Fibroblast of skin of left biceps (primary cell): ENCODE measurements at regions not wholly inside any gene's neighbourhood (a gene's known extent, or its start where the extent isn't known, plus 50 kb on each side); places are given as distances from the start of the nearest gene placed in this dataset.
"Not testable (repeated sequence)": the region's sequence is repeated elsewhere in the genome, so short reads cannot be mapped to it uniquely, and the experiment has no call there.

Experiments
- DNase-seq, 2 experiments: peaks; one replicate each; pipeline ENCODE4 v3.0.0-alpha.2; 2013; ENCODE audit warnings: low read depth in 2 of 2

GRCh38 chr17:13143001-13143400 lies 125.2 kb upstream of the ELAC2 start:
- DNase-seq, result no peak

GRCh38 chr17:13140750-13141149 lies 122.9 kb upstream of the ELAC2 start:
- no peak for DNase-seq

GRCh38 chr17:13135506-13135905 lies 117.7 kb upstream of the ELAC2 start:
- DNase-seq, result no peak

GRCh38 chr17:13134076-13134475 lies 116.2 kb upstream of the ELAC2 start:
- DNase-seq, result no peak

DNA sequence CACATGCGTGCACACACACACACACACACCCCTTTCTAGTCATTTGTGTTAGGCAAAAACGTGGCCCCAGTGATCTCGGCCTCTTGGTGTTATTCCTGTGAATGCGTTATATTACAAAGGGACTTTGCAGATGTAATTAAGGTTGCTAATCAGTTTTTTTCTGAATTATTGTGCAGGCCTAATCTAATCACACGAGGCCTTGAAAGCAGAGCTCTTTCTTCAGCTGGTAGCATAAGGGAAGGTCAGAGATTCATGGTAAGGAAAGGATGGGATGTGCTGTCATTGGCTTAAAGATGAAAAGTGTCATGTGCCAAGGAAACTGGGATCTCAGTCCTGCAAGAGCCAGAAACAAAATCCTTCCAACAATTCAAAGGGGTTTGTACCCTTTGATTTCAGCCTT lies 113.4 kb upstream of the ELAC2 start:
- DNase-seq, result no peak

- no peak for DNase-seq
Measured at GRCh38 chr17:13129356-13129755, 111.5 kb upstream of the ELAC2 start.

GRCh38 chr17:13128676-13129075 lies 110.8 kb upstream of the ELAC2 start:
- no peak for DNase-seq

DNA sequence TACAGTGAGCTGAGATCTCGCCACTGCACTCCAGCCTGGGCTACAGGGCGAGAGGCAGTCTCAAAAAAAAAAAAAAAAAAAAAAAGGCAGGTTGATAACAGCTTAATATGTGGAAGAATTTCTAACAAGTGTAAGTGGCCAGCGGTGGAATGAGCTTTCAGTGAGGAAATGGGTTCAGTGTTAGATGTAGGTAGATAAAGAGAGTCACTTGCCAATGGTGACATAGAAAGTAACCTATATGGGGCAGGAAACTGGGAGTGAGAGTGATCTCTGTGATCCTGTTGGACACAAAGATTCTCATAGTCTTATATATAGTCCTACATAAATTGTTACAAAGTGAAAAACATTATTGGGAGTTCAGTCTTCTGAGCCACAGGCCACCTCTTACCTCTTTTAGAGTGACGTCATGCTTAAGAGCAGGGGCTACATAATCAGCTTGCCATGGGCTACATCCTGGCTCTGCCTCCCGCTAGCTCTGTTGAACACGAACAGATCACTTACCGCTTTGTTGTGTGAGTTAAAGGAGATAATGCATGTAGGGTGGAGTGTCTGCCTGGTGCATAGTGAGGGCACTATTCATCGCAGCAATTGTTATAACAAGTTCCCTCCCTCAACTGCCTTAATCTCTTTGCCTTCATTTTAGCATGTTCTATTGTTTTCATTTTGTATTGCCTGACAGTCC lies 110.2 kb upstream of the ELAC2 start:
- DNase-seq, result no peak

- DNase-seq, result no peak
Measured at GRCh38 chr17:13120864-13121263, 103.0 kb upstream of the ELAC2 start.

DNA sequence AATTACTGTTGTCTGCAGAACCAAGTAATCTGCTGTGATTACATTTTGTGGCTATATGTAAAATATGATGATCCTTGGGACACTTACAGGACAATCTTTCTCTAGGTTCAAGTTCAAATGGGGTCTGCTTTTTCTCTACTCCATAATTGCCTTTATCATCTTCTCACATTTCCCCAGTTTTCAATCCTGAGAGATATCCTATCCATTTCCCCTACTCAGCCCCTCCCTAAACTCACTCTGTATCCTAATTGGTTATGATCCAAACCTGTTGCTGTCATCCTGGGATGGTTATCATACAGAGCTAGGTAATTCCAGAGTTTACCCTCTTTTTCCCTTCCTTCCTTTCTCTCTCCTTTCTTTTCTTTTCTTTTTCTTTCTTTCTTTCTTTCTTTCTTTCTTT lies 100.5 kb upstream of the ELAC2 start:
- DNase-seq, result no peak

- no peak for DNase-seq
Measured at GRCh38 chr17:13117616-13118015, 99.8 kb upstream of the ELAC2 start.

DNA sequence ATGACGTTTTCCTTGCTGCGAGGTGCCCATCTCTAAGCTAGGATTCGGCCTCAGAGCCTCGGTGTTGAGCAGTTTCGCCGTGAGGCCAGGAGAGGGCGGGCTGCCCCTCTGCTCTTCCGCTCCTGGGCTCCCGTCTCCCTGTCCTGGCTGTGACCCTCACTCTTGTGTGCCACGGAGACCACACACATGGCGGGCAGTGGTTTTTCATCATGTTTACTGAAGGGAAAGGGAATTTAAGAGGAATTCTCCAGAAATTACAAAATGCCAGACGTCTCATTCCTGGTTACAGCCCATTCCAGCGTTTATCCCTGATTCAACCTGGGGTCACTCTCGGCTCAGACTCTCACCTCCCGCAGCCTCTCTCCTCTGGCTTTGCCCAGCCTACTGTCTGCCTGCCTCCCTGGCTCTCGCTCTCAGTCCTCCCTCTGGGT lies 96.8 kb upstream of the ELAC2 start:
- DNase-seq, result peak; percentile 89 to 91

DNA sequence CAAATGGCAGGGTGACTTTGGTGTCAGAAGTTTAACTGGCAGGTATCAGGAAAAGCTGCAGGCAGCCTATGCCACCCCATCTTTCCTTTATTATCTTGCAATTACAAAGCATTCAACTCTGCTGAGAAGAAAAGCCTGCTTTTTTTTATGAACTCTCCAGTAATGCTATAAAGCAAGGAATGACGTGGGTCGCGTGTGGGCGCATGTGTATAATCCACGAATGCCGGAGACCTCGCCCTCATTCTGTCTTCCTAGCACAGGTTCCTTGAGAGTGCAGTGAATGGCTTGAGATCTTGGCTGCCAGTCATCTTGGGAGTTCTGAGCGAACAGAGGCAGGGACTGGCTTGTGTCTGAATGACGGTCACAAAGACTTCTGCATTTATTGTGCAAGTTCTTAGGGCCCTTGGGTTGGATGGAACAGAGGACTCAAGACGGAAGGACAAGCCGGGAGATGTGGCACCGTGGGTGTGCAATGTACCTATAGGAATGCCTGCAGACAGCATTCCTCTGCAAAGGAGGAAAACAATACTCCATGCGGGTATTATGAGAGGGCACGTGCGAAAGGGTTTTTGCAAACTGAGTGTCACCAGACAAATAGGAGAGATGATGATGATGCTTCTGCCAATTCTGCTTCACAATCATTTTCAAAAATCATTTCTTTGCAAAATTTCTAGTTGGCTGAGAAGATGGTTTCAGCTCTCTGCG lies 96.1 kb upstream of the ELAC2 start:
- no peak for DNase-seq

- DNase-seq, result peak in 1 of 2 experiments; percentile 8
Measured at GRCh38 chr17:13107676-13108235, 89.9 kb upstream of the ELAC2 start.

DNA sequence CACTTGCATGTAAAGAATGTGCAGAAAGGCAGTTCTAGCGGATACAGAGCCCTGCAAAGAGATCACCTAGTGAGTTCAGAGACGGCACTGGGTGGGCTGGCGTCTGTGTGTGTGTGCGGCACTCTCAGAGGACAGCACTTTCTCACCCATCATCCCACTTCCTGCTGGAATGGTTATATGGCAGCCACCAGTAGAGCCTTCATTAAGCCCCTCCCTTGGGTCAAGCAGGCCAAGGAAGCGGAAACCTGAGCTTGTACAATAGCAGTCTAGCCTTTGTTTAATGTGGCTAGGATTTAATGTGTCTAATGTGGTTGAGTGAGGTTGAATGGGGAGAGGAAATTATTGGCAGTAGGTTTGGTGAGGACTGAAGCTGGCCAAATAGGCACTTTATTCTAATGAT lies 88.3 kb upstream of the ELAC2 start:
- DNase-seq, result no peak

DNA sequence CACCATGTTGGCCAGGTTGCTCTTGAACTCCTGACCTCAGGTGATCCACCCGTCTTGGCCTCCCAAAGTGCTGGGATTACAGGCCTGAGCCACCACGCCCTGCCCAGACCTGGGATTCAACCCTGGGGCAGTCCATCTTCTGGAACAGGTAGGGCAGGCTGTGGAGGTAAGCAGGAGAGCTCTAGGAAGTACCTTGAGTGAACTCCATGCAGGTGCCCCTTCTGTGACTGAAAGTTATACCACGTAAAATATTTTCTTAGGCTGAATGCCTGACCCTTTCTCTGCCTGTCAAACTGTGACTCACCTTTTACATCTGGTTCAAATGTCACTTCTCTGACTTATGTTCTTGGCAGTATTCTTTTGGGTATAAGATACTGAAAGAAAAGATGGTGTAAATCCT lies 86.7 kb upstream of the ELAC2 start:
- DNase-seq, result no peak

DNA sequence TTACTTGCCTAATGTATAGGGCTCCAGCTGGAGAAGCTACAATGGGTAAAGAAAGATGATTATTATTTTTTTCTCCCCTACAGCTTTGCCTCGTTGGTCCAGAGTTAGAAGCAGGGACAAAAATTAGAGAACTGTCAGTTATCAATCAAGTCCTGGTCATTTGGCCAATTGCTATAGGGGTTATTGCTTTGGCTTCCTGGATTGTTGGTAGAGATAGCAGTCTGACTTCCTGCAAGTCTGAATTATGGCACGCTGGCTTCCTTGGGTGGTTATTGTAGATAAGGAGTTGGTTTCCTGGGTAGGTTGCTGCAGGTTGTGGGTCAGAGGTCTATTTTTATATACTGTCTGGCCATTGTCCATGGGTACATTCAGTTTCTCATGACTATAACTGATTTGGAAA lies 84.7 kb upstream of the ELAC2 start:
- DNase-seq, result no peak

DNA sequence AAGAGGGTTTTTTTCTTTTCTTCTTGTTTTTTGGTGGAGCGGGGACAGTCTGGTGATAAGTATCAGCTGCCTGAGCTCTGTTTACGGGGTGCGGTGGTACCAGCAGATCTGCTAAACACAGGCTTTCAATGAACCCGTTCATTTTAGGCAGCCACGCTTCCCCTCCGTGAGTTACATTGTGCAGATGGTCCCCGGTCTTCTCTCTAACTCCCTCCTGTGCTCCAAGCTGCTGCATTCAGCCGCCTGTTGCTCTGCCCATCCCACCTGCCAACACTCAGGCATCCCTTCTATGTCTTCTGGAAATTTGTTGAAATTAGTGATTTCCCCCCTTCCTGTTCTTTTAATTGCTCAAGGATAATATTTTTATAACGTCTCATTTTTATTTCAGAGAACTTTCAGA lies 82.1 kb upstream of the ELAC2 start:
- DNase-seq, result no peak

DNA sequence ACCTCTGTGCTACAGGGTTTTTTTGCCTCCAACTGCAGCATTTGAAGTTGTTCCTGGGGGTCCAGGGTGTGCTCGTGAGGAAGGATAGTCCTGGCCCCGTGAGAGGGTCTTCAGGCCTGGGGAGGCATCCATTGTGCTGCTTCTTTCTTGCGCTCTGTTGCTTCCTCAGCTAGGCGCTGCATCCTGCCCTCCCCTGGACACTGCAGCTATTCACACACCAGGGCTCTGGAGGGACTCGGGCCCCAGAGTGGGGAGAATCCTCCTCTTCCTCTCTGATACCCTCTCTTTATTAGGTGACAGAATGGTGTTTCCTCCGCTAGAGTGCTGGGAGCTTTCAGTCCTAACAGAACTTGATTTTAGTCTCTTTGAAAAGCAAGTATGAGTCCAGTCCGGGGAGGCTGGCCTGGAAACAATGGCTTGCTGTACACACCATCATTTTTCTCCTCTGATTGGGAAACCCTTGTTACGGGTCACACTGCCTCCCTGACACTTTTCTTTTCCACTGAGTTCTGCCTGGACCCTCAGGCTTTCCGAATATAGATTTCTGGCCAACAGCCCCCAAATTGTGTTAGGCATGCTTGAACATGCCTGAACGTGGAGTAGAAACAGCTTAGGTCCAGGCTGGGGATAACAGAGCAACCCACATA lies 81.4 kb upstream of the ELAC2 start:
- no peak for DNase-seq

- DNase-seq, result no peak
Measured at GRCh38 chr17:13096291-13096690, 78.5 kb upstream of the ELAC2 start.

GRCh38 chr17:13092010-13092409 lies 74.2 kb upstream of the ELAC2 start:
- not testable (repeated sequence) for DNase-seq

DNA sequence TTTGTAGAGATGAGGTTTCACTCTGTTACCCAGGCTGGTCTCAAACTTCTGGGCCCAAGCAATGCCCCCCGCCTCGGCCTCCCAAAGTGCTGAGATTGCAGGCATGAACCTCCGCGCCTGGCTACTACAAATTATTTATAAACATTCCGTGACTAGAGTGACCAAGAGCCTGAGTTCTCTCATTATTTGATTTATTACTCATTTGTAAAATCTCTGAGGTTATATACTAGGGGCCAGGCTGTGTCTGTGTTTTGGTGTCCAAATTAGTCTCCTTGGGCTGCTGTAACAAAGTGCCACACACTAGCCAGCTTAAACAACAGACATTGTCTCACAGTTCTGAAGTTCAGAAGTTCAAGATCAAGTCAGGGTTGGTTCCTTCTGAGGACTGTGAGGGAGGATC lies 70.8 kb upstream of the ELAC2 start:
- no peak for DNase-seq

GRCh38 chr17:13087802-13088201 lies 70.0 kb upstream of the ELAC2 start:
- no peak for DNase-seq
